ENCODE measurements at regions not wholly inside any gene's neighbourhood (a gene's known extent, or its start where the extent isn't known, plus 50 kb on each side); places are given as distances from the start of the nearest gene placed in this dataset.

GRCh38 chr20:39541136-39541803, 579.1 kb downstream of the DHX35 start:
- DNase-seq (ENCODE audit: low read depth in 4 of 4, low spot score in 1 of 4), result no peak

GRCh38 chr20:39538317-39538716, 576.2 kb downstream of the DHX35 start:
- no peak for DNase-seq (ENCODE audit: low read depth in 4 of 4, low spot score in 1 of 4)

GRCh38 chr20:39535301-39535700, 573.2 kb downstream of the DHX35 start:
- no peak for DNase-seq (ENCODE audit: low read depth in 4 of 4, low spot score in 1 of 4)

- no peak for DNase-seq (ENCODE audit: low read depth in 4 of 4, low spot score in 1 of 4)
Observed at GRCh38 chr20:39534846-39535245, 572.7 kb downstream of the DHX35 start.

GRCh38 chr20:39533858-39534257, 571.7 kb downstream of the DHX35 start:
- DNase-seq (ENCODE audit: low read depth in 4 of 4, low spot score in 1 of 4), result no peak

- DNase-seq (ENCODE audit: low read depth in 4 of 4, low spot score in 1 of 4), result no peak
Observed at GRCh38 chr20:39532205-39532604, 570.1 kb downstream of the DHX35 start.

GRCh38 chr20:39528436-39528835, 566.3 kb downstream of the DHX35 start:
- no peak for DNase-seq (ENCODE audit: low read depth in 4 of 4, low spot score in 1 of 4)

- DNase-seq (ENCODE audit: low read depth in 4 of 4, low spot score in 1 of 4), result no peak
Observed at GRCh38 chr20:39524371-39524911, 562.3 kb downstream of the DHX35 start.

GRCh38 chr20:39523405-39523804, 561.3 kb downstream of the DHX35 start:
- DNase-seq (ENCODE audit: low read depth in 4 of 4, low spot score in 1 of 4), result no peak

GRCh38 chr20:39518654-39519053, 556.5 kb downstream of the DHX35 start:
- no peak for DNase-seq (ENCODE audit: low read depth in 4 of 4, low spot score in 1 of 4)

- DNase-seq (ENCODE audit: low read depth in 4 of 4, low spot score in 1 of 4), result no peak
Observed at GRCh38 chr20:39516964-39517363, 554.8 kb downstream of the DHX35 start.

GRCh38 chr20:39504710-39505094, 542.6 kb downstream of the DHX35 start:
- no peak for DNase-seq (ENCODE audit: low read depth in 4 of 4, low spot score in 1 of 4)

GRCh38 chr20:39503902-39504709, 542.0 kb downstream of the DHX35 start:
- no peak for DNase-seq (ENCODE audit: low read depth in 4 of 4, low spot score in 1 of 4)

GRCh38 chr20:39492223-39492797, 530.2 kb downstream of the DHX35 start:
- no peak for DNase-seq (ENCODE audit: low read depth in 4 of 4, low spot score in 1 of 4)

- DNase-seq (ENCODE audit: low read depth in 4 of 4, low spot score in 1 of 4), result no peak
Observed at GRCh38 chr20:39491711-39492110, 529.6 kb downstream of the DHX35 start.

GRCh38 chr20:39489986-39490560, 527.9 kb downstream of the DHX35 start:
- no peak for DNase-seq (ENCODE audit: low read depth in 4 of 4, low spot score in 1 of 4)

- no peak for DNase-seq (ENCODE audit: low read depth in 4 of 4, low spot score in 1 of 4)
Observed at GRCh38 chr20:39480276-39481043, 518.3 kb downstream of the DHX35 start.

- no peak for DNase-seq (ENCODE audit: low read depth in 4 of 4, low spot score in 1 of 4)
Observed at GRCh38 chr20:39479196-39479810, 517.2 kb downstream of the DHX35 start.

- no peak for DNase-seq (ENCODE audit: low read depth in 4 of 4, low spot score in 1 of 4)
Observed at GRCh38 chr20:39474879-39475278, 512.7 kb downstream of the DHX35 start.

- DNase-seq (ENCODE audit: low read depth in 4 of 4, low spot score in 1 of 4), result no peak
Observed at GRCh38 chr20:39473536-39473935, 511.4 kb downstream of the DHX35 start.
